ENCODE measurements at regions not wholly inside any gene's neighbourhood (a gene's known extent, or its start where the extent isn't known, plus 50 kb on each side); places are given as distances from the start of the nearest gene placed in this dataset.

DNA sequence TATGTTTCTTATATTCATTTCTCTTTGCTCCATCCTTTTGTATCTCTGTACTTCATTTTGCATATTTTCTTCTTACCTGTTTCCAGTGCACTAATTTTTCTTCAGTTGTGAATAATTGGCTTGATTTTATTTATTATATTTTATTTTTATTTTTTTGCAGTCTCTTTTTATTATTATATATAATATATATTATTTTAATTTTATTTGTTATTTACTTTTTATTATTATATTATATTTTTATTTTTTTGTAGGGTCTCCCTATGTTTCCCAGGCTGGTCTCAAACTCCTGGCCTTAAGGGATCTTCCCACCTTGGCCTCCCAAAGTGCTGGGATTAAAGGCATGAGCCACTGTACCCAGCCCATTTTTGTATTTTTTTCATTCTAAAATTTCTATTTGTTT, 213.1 kb upstream of the TSC22D2 start:
- H3K36me3 ChIP-seq: no peaks in the 10 kb centered on the region
- intact Hi-C loops (cut with DNase I): no loop called here
- H3K27me3 ChIP-seq: peaks cover 0 to 8% (median 0%) of the 10 kb centered on the region in 7 donors
- H3K9me3 ChIP-seq: peaks cover 0 to 18% (median 0%) of the 10 kb centered on the region in 11 donors
- no peaks in the 10 kb centered on the region for H3K4me1 ChIP-seq
- DNase-seq (no peak), ATAC-seq (no peak)
- H3K4me3 ChIP-seq: no peak overlapping the region
- TF ChIP-seq, protein P1, sequence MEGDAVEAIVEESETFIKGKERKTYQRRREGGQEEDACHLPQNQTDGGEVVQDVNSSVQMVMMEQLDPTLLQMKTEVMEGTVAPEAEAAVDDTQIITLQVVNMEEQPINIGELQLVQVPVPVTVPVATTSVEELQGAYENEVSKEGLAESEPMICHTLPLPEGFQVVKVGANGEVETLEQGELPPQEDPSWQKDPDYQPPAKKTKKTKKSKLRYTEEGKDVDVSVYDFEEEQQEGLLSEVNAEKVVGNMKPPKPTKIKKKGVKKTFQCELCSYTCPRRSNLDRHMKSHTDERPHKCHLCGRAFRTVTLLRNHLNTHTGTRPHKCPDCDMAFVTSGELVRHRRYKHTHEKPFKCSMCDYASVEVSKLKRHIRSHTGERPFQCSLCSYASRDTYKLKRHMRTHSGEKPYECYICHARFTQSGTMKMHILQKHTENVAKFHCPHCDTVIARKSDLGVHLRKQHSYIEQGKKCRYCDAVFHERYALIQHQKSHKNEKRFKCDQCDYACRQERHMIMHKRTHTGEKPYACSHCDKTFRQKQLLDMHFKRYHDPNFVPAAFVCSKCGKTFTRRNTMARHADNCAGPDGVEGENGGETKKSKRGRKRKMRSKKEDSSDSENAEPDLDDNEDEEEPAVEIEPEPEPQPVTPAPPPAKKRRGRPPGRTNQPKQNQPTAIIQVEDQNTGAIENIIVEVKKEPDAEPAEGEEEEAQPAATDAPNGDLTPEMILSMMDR (IDR thresholded peaks at IDR 0.05): no peak
- no peak overlapping the region for H3K27ac ChIP-seq

DNA sequence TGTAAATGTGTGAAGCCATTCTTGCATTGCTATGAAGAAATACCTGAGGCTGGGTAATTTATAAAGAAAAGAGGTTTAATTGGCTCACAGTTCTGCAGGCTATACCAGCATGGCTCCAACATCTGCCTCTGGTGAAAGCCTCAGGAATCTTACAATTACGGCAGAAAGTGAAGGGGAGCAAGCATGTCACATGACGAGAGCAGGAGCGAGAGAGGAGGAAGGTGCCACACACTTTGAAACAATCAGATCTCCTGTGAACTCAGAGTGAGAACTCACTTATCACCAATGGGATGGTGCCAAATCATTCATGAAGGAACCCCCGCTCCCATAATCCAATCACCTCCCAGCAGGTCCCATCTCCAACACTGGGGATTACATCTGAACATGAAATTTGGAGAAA, 213.6 kb upstream of the TSC22D2 start:
- Histone ChIP-seq H3K4me1 (no peaks in the 10 kb centered on the region), H3K9me3 (peaks cover 0 to 22% (median 4%) of the 10 kb centered on the region in 11 donors), H3K4me3 (no peak overlapping the region), H3K27me3 (peaks cover 0 to 8% (median 0%) of the 10 kb centered on the region in 7 donors), H3K27ac (no peak overlapping the region), H3K36me3 (no peaks in the 10 kb centered on the region)
- ATAC-seq (no peak), DNase-seq (no peak)
- TF ChIP-seq, protein P1 (IDR thresholded peaks at IDR 0.05): no peak
- intact Hi-C loops (cut with DNase I): no loop called here
- WGBS, 2 donors: 75 to 76% methylated on average over 4 of the region's 4 CpGs

DNA sequence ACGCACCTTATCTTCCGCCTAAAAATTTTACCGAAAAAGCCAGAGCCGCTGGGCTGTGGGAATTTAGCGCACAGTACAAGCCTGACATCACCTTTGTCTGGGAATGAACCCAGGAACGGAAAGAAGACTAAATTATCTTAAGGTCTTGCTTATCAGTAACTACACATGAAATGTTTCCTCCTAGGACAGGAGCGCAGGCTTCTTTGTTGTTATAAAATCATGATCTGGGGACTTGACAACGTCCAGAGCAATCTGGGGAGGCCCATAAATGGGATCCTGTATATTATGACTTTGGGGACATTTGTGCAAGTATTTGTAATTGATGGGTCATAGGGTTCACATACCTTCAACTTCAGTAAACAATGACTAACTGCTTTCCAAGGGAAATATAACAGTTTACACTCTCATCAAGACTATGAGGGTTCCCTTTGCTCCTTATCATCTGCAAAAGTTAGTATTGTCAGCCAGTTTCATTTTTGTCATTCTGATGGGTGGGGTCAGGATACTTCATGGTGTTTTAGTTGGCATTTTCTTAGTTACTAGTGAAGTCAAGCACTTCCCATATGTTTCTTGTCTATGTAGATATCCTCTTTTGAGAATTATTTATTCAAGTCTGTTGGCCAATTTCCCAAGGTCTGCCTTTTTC, 213.9 kb upstream of the PFN2 start:
- H3K27ac ChIP-seq: peak overlapping the region in 3 of 10 donors; percentile 29 to 51 (median 31)
- peak in 4 of 8 donors; percentile 8 to 45 (median 17) for ATAC-seq
- 8 to 11% methylated on average over 8 of the region's 8 CpGs for WGBS, 2 donors

GRCh38 chr3:150183678-150184425, 213.2 kb upstream of the PFN2 start:
- peak overlapping the region in 5 of 10 donors; percentile 29 to 51 (median 34) for H3K27ac ChIP-seq
- WGBS, 2 donors: 7 to 8% methylated on average over 22 of the region's 22 CpGs
- DNase-seq (peak; percentile 54 to 69), ATAC-seq (peak; percentile 86 to 97 (median 96))
- peaks cover 0 to 17% (median 0%) of the 10 kb centered on the region in 11 donors for H3K9me3 ChIP-seq
- H3K4me3 ChIP-seq: peak overlapping the region in 9 of 10 donors; percentile 12 to 57 (median 45)
- intact Hi-C loops (cut with DNase I): loop anchor here (1.0 to 10.0 kb wide), 8 partner anchors 215 to 309 kb away; no protein-coding TSS in a partner anchor
- no peaks in the 10 kb centered on the region for H3K27me3 ChIP-seq
- no peaks in the 10 kb centered on the region for H3K36me3 ChIP-seq
- TF ChIP-seq, protein P1 (IDR thresholded peaks at IDR 0.05): peak; percentile 30 to 86 (median 66)
- peaks cover 0 to 21% (median 12%) of the 10 kb centered on the region in 9 donors for H3K4me1 ChIP-seq

More for the DNA sequence above, 213.9 kb upstream of the PFN2 start:
- H3K4me3 ChIP-seq: peak overlapping the region in 6 of 10 donors; percentile 36 to 57 (median 47)
- DNase-seq: no peak
- intact Hi-C loops (cut with DNase I): loop anchor here in 9 of 10 donors (1.0 to 10.0 kb wide), 9 partner anchors 38 to 310 kb away; no protein-coding TSS in a partner anchor
- no peaks in the 10 kb centered on the region for H3K27me3 ChIP-seq
- H3K9me3 ChIP-seq: peaks cover 0 to 24% (median 7%) of the 10 kb centered on the region in 11 donors
- TF ChIP-seq, protein P1 (IDR thresholded peaks at IDR 0.05): peak in 3 of 9 donors; percentile 1 to 24 (median 20)
- H3K4me1 ChIP-seq: peaks cover 0 to 21% (median 12%) of the 10 kb centered on the region in 9 donors
- no peaks in the 10 kb centered on the region for H3K36me3 ChIP-seq
